OCI-LY1 (cell line): ENCODE measurements at regions not wholly inside any gene's neighbourhood (a gene's known extent, or its start where the extent isn't known, plus 50 kb on each side); places are given as distances from the start of the nearest gene placed in this dataset.
"Not testable (repeated sequence)": the region's sequence is repeated elsewhere in the genome, so short reads cannot be mapped to it uniquely, and the experiment has no call there.

Experiments
- H2AFZ ChIP-seq: fragments of 200-600 bp; sonication (generic), shearing (Covaris generic); 2 replicates; pipeline ENCODE4 v1.6.0; 2014; ENCODE audit warnings: antibody characterized with exemption, mild to moderate bottlenecking, low read length
- H3F3A ChIP-seq: fragments of 200-600 bp; sonication (generic), shearing (Covaris generic); 2 replicates; pipeline ENCODE4 v1.6.0; 2014; ENCODE audit warnings: mild to moderate bottlenecking, antibody characterized with exemption, low read length, moderate library complexity; ENCODE audit not compliant: insufficient read depth
- H3K27ac ChIP-seq: fragments of 200-600 bp; sonication (generic); 2 replicates; pipeline ENCODE4 v1.5.1; 2014; ENCODE audit warnings: low read length, mixed run types, mild to moderate bottlenecking, low read depth; ENCODE audit not compliant: poor library complexity, severe bottlenecking
- H3K27me3 ChIP-seq: fragments of 200-600 bp; sonication (generic); 2 replicates; pipeline ENCODE4 v1.6.0; 2014; ENCODE audit warnings: antibody characterized with exemption, mild to moderate bottlenecking, low read length, moderate library complexity; ENCODE audit not compliant: insufficient read depth
- H3K36me3 ChIP-seq: fragments of 200-600 bp; sonication (generic); 2 replicates; pipeline ENCODE4 v1.6.1; 2014; ENCODE audit warnings: mild to moderate bottlenecking, antibody characterized with exemption, low read length, moderate library complexity, mixed read lengths; ENCODE audit not compliant: insufficient read depth
- H3K4me1 ChIP-seq: fragments of 200-600 bp; sonication (generic); 2 replicates; pipeline ENCODE4 v1.5.1; 2014; ENCODE audit warnings: mild to moderate bottlenecking, low read length, moderate library complexity; ENCODE audit not compliant: insufficient read depth, severe bottlenecking
- H3K4me2 ChIP-seq: fragments of 200-600 bp; sonication (generic), shearing (Covaris generic); 2 replicates; pipeline ENCODE4 v1.6.1; 2014; ENCODE audit warnings: low read length
- H3K4me3 ChIP-seq: fragments of 200-600 bp; sonication (generic); 2 replicates; pipeline ENCODE4 v1.5.1; 2014; ENCODE audit warnings: low read length, low read depth, mild to moderate bottlenecking, mixed read lengths; ENCODE audit not compliant: poor library complexity, severe bottlenecking
- H3K79me2 ChIP-seq: fragments of 200-600 bp; shearing (Covaris generic); 2 replicates; pipeline ENCODE4 v1.6.1; 2016; ENCODE audit warnings: mixed run types, low read length, mixed read lengths; ENCODE audit not compliant: insufficient read depth
- H3K9ac ChIP-seq: fragments of 200-600 bp; sonication (generic), shearing (Covaris generic); 2 replicates; pipeline ENCODE4 v1.6.1; 2014; ENCODE audit warnings: mild to moderate bottlenecking, low read length, mixed read lengths
- H3K9me2 ChIP-seq: fragments of 200-600 bp; sonication (generic), shearing (Covaris generic); 2 replicates; pipeline ENCODE4 v1.6.1; 2014; ENCODE audit warnings: low read depth, mild to moderate bottlenecking, low read length, mixed read lengths
- H3K9me3 ChIP-seq: fragments of 200-600 bp; shearing (Covaris generic); 2 replicates; pipeline ENCODE4 v1.6.1; 2014; ENCODE audit warnings: low read length, mixed read lengths
- H4K20me1 ChIP-seq: fragments of 200-600 bp; sonication (generic), shearing (Covaris generic); 2 replicates; pipeline ENCODE4 v1.6.0; 2016; ENCODE audit warnings: mild to moderate bottlenecking, low read length; ENCODE audit not compliant: insufficient read depth
- EZH2 ChIP-seq: fragments of 200-600 bp; sonication (generic), shearing (Covaris generic); IDR thresholded peaks from 2 replicates; pipeline ENCODE4 v1.8.0; 2017; ENCODE audit warnings: borderline replicate concordance, mixed run types, mild to moderate bottlenecking, antibody characterized with exemption, low read length, moderate library complexity, mixed read lengths
- TF ChIP-seq, protein P1 (sequence below): fragments of 200-600 bp; sonication (generic), shearing (Covaris generic); IDR thresholded peaks from 2 replicates; pipeline ENCODE4 v1.5.1; 2017; ENCODE audit warnings: mild to moderate bottlenecking, antibody characterized with exemption, low read length, moderate library complexity, mixed read lengths

- H3K79me2 ChIP-seq, H3K4me2 ChIP-seq, H3K27me3 ChIP-seq, H3K27ac ChIP-seq, H4K20me1 ChIP-seq, H3K9ac ChIP-seq, H3K4me3 ChIP-seq, H3K36me3 ChIP-seq, H2AFZ ChIP-seq, H3K4me1 ChIP-seq, H3K9me2 ChIP-seq, H3F3A ChIP-seq, H3K9me3 ChIP-seq: not testable (repeated sequence)
Observed at GRCh38 chr10:15921423-15921945, 61.2 kb upstream of the MINDY3 start.

GRCh38 chr10:15931376-15931775 is 71.1 kb upstream of the MINDY3 start:
- H3F3A ChIP-seq = no peaks in the 10 kb centered on the region
- no peaks in the 10 kb centered on the region for H3K9me3 ChIP-seq
- no peak overlapping the region for H3K9ac ChIP-seq
- no peak overlapping the region for H3K4me3 ChIP-seq
- no peaks in the 10 kb centered on the region for H4K20me1 ChIP-seq
- H3K27me3 ChIP-seq = no peaks in the 10 kb centered on the region
- no peaks in the 10 kb centered on the region for H3K79me2 ChIP-seq
- no peak overlapping the region for H3K4me2 ChIP-seq
- TF ChIP-seq EZH2 = no peak
- TF ChIP-seq, protein P1, sequence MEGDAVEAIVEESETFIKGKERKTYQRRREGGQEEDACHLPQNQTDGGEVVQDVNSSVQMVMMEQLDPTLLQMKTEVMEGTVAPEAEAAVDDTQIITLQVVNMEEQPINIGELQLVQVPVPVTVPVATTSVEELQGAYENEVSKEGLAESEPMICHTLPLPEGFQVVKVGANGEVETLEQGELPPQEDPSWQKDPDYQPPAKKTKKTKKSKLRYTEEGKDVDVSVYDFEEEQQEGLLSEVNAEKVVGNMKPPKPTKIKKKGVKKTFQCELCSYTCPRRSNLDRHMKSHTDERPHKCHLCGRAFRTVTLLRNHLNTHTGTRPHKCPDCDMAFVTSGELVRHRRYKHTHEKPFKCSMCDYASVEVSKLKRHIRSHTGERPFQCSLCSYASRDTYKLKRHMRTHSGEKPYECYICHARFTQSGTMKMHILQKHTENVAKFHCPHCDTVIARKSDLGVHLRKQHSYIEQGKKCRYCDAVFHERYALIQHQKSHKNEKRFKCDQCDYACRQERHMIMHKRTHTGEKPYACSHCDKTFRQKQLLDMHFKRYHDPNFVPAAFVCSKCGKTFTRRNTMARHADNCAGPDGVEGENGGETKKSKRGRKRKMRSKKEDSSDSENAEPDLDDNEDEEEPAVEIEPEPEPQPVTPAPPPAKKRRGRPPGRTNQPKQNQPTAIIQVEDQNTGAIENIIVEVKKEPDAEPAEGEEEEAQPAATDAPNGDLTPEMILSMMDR = no peak
- H3K36me3 ChIP-seq = no peaks in the 10 kb centered on the region
- no peaks in the 10 kb centered on the region for H3K9me2 ChIP-seq
- H3K27ac ChIP-seq = no peak overlapping the region
- no peak overlapping the region for H2AFZ ChIP-seq
- H3K4me1 ChIP-seq = no peaks in the 10 kb centered on the region

DNA sequence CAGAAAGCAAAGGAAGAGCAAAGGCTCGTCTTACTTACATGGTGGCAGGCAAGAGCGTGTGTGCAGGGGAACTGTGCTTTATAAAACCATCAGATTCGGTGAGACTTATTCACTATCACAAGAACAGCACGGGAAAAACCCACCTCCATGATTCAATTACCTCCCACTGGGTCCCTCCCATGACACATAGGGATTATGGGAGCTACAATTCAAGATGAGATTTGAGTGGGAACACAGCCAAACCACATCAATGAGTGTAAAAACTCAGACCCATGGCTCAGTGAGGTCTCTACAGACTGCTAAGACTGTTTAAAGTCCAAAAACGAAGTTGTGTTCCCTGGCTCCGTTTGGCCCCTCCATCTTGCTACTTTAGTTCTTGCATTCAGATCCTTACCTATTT is 79.2 kb upstream of the MINDY3 start:
- not testable (repeated sequence) for H2AFZ ChIP-seq, H3K4me1 ChIP-seq, H3K9me3 ChIP-seq, H3K36me3 ChIP-seq, H3K9ac ChIP-seq, H3K27ac ChIP-seq, H3F3A ChIP-seq, H3K27me3 ChIP-seq, H4K20me1 ChIP-seq, H3K9me2 ChIP-seq, H3K79me2 ChIP-seq, H3K4me3 ChIP-seq, H3K4me2 ChIP-seq

DNA sequence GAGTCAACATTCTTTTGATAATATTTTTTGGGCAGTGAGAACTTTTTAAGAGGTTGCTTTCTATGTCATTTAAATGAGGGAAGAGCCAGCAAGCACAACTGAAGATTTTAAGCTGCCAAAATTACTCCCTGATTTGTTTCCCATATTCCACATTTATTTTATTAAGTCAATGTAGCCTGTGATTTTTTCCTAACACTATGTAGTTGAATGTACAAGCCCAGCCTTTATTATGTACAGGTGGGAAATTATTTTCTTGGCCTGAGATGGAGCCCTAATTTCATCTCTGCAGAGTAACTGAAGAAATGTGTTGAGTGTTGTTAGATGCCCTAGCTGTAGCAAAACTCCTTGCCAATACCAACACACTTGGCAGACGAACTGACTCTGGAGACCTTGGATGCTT is 83.1 kb upstream of the MINDY3 start:
- no peaks in the 10 kb centered on the region for H3K36me3 ChIP-seq
- no peak overlapping the region for H3K27ac ChIP-seq
- no peaks in the 10 kb centered on the region for H3F3A ChIP-seq
- H3K4me2 ChIP-seq = no peak overlapping the region
- no peak overlapping the region for H2AFZ ChIP-seq
- H3K9me3 ChIP-seq = no peaks in the 10 kb centered on the region
- H3K79me2 ChIP-seq = no peaks in the 10 kb centered on the region
- no peaks in the 10 kb centered on the region for H4K20me1 ChIP-seq
- no peak for TF ChIP-seq EZH2
- TF ChIP-seq, protein P1 = no peak
- H3K9ac ChIP-seq = no peak overlapping the region
- H3K4me3 ChIP-seq = no peak overlapping the region
- no peaks in the 10 kb centered on the region for H3K27me3 ChIP-seq
- no peaks in the 10 kb centered on the region for H3K4me1 ChIP-seq
- H3K9me2 ChIP-seq = no peaks in the 10 kb centered on the region
